ENCODE measurements at regions not wholly inside any gene's neighbourhood (a gene's known extent, or its start where the extent isn't known, plus 50 kb on each side); places are given as distances from the start of the nearest gene placed in this dataset.

DNA sequence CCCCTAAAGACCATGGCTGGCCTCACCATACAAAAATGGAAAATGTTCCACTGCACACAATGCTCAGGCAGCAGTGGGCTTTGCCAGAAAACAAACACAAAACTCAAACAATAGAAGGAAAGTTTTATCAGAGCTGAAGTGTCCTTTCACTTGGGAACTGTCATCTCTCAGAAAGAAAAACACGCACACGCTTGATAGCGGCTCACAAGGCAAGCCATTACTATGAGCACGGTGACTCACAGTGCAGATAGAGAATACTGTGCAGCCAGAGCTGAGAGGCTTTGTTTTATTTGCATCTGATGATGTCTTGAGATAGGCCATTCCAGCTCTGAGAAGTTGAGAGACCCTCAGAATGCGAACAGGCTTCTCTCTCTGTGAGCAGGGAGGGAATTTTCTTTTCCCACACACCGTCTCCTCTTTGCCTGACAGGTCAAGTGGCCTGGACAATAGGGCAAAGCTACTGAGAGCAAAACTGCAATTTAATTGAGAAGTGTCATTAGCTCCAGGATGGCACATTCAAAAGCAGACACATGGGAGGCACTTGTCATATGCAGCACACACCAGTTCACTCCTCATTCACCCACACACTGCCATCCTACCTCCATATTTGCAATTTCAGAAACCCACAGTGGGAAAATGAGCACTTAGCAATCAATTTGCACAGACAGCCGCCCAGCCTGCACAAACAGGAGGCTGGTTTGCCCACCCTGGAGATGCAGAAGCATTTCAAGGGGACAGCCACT is 236.6 kb downstream of the SS18 start:
- H3K4me1 ChIP-seq (ENCODE audit: control insufficient read depth in 1 of 2, insufficient read depth in 2 of 2, low read length in 2 of 2), result no peaks in the 10 kb centered on the region
- H3K4me2 ChIP-seq (ENCODE audit: low read length), result no peak overlapping the region
- H2AFZ ChIP-seq (ENCODE audit: low read depth, low read length, poor library complexity, severe bottlenecking), result no peak overlapping the region
- H4K20me1 ChIP-seq (ENCODE audit: insufficient read depth), result no peaks in the 10 kb centered on the region
- RAD21 ChIA-PET (ENCODE audit: low non-redundant PET in 1 of 2, low total read pairs in 2 of 2, uncharacterized antibody in 2 of 2, unreplicated experiment in 2 of 2), result no interaction called here
- H3K9me3 ChIP-seq (ENCODE audit: control insufficient read depth in 1 of 2, insufficient read depth in 1 of 2, low read depth in 1 of 2, low read length in 2 of 2), result no peaks in the 10 kb centered on the region
- DNase-seq (ENCODE audit: low read depth, low spot score) (no peak), ATAC-seq (no peak)
- no TSS peak for BruUV-seq (replicated peaks)
- no peaks in the 10 kb centered on the region for H3K9me2 ChIP-seq (ENCODE audit: insufficient read depth)
- no peaks in the 10 kb centered on the region for H3K79me2 ChIP-seq (ENCODE audit: insufficient read depth, low read length)
- H3K9ac ChIP-seq (ENCODE audit: low read length), result no peak overlapping the region
- peaks cover 17% of the 10 kb centered on the region; the same call in 1 of the 2 replicates for H3K27me3 ChIP-seq (ENCODE audit: insufficient read depth, low read length)
- H3K27ac ChIP-seq (ENCODE audit: low read depth, low read length), result no peak overlapping the region
- intact Hi-C loops (cut with micrococcal nuclease), result no loop called here
- TF ChIP-seq, protein P1, sequence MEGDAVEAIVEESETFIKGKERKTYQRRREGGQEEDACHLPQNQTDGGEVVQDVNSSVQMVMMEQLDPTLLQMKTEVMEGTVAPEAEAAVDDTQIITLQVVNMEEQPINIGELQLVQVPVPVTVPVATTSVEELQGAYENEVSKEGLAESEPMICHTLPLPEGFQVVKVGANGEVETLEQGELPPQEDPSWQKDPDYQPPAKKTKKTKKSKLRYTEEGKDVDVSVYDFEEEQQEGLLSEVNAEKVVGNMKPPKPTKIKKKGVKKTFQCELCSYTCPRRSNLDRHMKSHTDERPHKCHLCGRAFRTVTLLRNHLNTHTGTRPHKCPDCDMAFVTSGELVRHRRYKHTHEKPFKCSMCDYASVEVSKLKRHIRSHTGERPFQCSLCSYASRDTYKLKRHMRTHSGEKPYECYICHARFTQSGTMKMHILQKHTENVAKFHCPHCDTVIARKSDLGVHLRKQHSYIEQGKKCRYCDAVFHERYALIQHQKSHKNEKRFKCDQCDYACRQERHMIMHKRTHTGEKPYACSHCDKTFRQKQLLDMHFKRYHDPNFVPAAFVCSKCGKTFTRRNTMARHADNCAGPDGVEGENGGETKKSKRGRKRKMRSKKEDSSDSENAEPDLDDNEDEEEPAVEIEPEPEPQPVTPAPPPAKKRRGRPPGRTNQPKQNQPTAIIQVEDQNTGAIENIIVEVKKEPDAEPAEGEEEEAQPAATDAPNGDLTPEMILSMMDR (IDR thresholded peaks at IDR 0.05 in 2 of 3, conservative IDR thresholded peaks at IDR 0.05 in 1 of 3; ENCODE audit: borderline replicate concordance in 1 of 3, insufficient read depth in 1 of 3, low read depth in 2 of 3, low read length in 2 of 3), result no peak
- TF ChIP-seq CBX3 (IDR thresholded peaks at IDR 0.05; ENCODE audit: low read depth), result no peak
- TF ChIP-seq, protein P2, sequence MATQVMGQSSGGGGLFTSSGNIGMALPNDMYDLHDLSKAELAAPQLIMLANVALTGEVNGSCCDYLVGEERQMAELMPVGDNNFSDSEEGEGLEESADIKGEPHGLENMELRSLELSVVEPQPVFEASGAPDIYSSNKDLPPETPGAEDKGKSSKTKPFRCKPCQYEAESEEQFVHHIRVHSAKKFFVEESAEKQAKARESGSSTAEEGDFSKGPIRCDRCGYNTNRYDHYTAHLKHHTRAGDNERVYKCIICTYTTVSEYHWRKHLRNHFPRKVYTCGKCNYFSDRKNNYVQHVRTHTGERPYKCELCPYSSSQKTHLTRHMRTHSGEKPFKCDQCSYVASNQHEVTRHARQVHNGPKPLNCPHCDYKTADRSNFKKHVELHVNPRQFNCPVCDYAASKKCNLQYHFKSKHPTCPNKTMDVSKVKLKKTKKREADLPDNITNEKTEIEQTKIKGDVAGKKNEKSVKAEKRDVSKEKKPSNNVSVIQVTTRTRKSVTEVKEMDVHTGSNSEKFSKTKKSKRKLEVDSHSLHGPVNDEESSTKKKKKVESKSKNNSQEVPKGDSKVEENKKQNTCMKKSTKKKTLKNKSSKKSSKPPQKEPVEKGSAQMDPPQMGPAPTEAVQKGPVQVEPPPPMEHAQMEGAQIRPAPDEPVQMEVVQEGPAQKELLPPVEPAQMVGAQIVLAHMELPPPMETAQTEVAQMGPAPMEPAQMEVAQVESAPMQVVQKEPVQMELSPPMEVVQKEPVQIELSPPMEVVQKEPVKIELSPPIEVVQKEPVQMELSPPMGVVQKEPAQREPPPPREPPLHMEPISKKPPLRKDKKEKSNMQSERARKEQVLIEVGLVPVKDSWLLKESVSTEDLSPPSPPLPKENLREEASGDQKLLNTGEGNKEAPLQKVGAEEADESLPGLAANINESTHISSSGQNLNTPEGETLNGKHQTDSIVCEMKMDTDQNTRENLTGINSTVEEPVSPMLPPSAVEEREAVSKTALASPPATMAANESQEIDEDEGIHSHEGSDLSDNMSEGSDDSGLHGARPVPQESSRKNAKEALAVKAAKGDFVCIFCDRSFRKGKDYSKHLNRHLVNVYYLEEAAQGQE (IDR thresholded peaks at IDR 0.05; ENCODE audit: low read depth), result no peak
- no peak for TF ChIP-seq POLR2AphosphoS5 (IDR thresholded peaks at IDR 0.05; ENCODE audit: low read depth, low read length)
- no peak for TF ChIP-seq RAD21 (IDR thresholded peaks at IDR 0.05; ENCODE audit: low read depth)
- no peak for TF ChIP-seq SP1 (IDR thresholded peaks at IDR 0.05; ENCODE audit: low read depth)
- no peak for TF ChIP-seq EZH2 (IDR thresholded peaks at IDR 0.05)
- TF ChIP-seq SRF (IDR thresholded peaks at IDR 0.05; ENCODE audit: low read depth), result no peak
- TF ChIP-seq EZH2phosphoT487 (IDR thresholded peaks at IDR 0.05; ENCODE audit: borderline replicate concordance), result no peak
- TF ChIP-seq ZFX (IDR thresholded peaks at IDR 0.05), result no peak
- TF ChIP-seq CEBPB (IDR thresholded peaks at IDR 0.05; ENCODE audit: low read depth), result no peak
- no peak for TF ChIP-seq EGR1 (IDR thresholded peaks at IDR 0.05; ENCODE audit: low read depth)
- no peak for TF ChIP-seq SIN3A (IDR thresholded peaks at IDR 0.05; ENCODE audit: low read depth)
- TF ChIP-seq ZNF274 (IDR thresholded peaks at IDR 0.05; ENCODE audit: low read depth, low read length), result no peak
- no peak for TF ChIP-seq TCF7L2 (IDR thresholded peaks at IDR 0.05; ENCODE audit: borderline replicate concordance, extremely low read depth, insufficient read depth, insufficient read length)
- H3K36me3 ChIP-seq (ENCODE audit: control insufficient read depth in 1 of 2, insufficient read depth in 2 of 2, low read length in 2 of 2), result no peaks in the 10 kb centered on the region
- POLR2A ChIA-PET, result no interaction called here
- H3K4me3 ChIP-seq (replicated peaks in 1 of 2; ENCODE audit: low read depth in 1 of 2, low read length in 2 of 2), result no peak overlapping the region
- CTCF ChIA-PET, result no interaction called here

Measured in HCT116 (cell line).